ENCODE measurements at regions not wholly inside any gene's neighbourhood (a gene's known extent, or its start where the extent isn't known, plus 50 kb on each side); places are given as distances from the start of the nearest gene placed in this dataset.

- DNase-seq (ENCODE audit: low spot score) = no peak
- H3K4me3 ChIP-seq (ENCODE audit: low read depth in 1 of 3, low read length in 3 of 3) = no peak overlapping the region
- no peak for TF ChIP-seq GABPA (IDR thresholded peaks at IDR 0.05 in 1 of 2, conservative IDR thresholded peaks at IDR 0.05 in 1 of 2)
- TF ChIP-seq FOXA2 (IDR thresholded peaks at IDR 0.05) = no peak
- no peak for TF ChIP-seq NR2F2 (IDR thresholded peaks at IDR 0.05)
- TF ChIP-seq CTCF (IDR thresholded peaks at IDR 0.05; ENCODE audit: low read depth, low read length, missing input control) = no peak
- no peak for TF ChIP-seq SP1 (IDR thresholded peaks at IDR 0.05)
- TF ChIP-seq HNF4G (IDR thresholded peaks at IDR 0.05) = no peak
- no peak for TF ChIP-seq MAX (IDR thresholded peaks at IDR 0.05)
- WGBS = 91% methylated on average over 7 of the region's 7 CpGs
- H3K36me3 ChIP-seq (ENCODE audit: control insufficient read depth in 4 of 4, insufficient read depth in 3 of 4, low read depth in 1 of 4, low read length in 3 of 4) = no peaks in the 10 kb centered on the region
- H3K9ac ChIP-seq (ENCODE audit: low read depth in 1 of 2, low read length in 2 of 2) = no peak overlapping the region
- peaks cover 0 to 3% (median 0%) of the 10 kb centered on the region in 4 donors for H3K27me3 ChIP-seq (ENCODE audit: control insufficient read depth in 4 of 4, insufficient read depth in 4 of 4, low read length in 3 of 4)
- no peak overlapping the region for H3K27ac ChIP-seq (ENCODE audit: low read depth in 1 of 2, low read length in 2 of 2)
- no peaks in the 10 kb centered on the region for H3K4me1 ChIP-seq (ENCODE audit: control insufficient read depth in 4 of 4, insufficient read depth in 4 of 4, low read length in 3 of 4)
- H3K9me3 ChIP-seq (ENCODE audit: control insufficient read depth in 4 of 4, low read length in 3 of 4) = no peaks in the 10 kb centered on the region
These were observed 134.9 kb upstream of the ETS2 start for GRCh38 chr21:38670861-38671260.

GRCh38 chr21:38671773-38672172, 134.0 kb upstream of the ETS2 start:
- Histone ChIP-seq H3K9ac (ENCODE audit: low read depth in 1 of 2, low read length in 2 of 2) (no peak overlapping the region), H3K27ac (ENCODE audit: low read depth in 1 of 2, low read length in 2 of 2) (no peak overlapping the region), H3K4me3 (ENCODE audit: low read depth in 1 of 3, low read length in 3 of 3) (no peak overlapping the region), H3K36me3 (ENCODE audit: control insufficient read depth in 4 of 4, insufficient read depth in 3 of 4, low read depth in 1 of 4, low read length in 3 of 4) (no peaks in the 10 kb centered on the region), H3K4me1 (ENCODE audit: control insufficient read depth in 4 of 4, insufficient read depth in 4 of 4, low read length in 3 of 4) (no peaks in the 10 kb centered on the region), H3K9me3 (ENCODE audit: control insufficient read depth in 4 of 4, low read length in 3 of 4) (no peaks in the 10 kb centered on the region), H3K27me3 (ENCODE audit: control insufficient read depth in 4 of 4, insufficient read depth in 4 of 4, low read length in 3 of 4) (peaks cover 0 to 9% (median 3%) of the 10 kb centered on the region in 4 donors)
- DNase-seq (ENCODE audit: low spot score) = no peak
- 76% methylated on average over 6 of the region's 6 CpGs for WGBS
- TF ChIP-seq YY1 (IDR thresholded peaks at IDR 0.05) (no peak), ATF3 (IDR thresholded peaks at IDR 0.05) (no peak), HNF4A (conservative IDR thresholded peaks at IDR 0.05) (no peak), HNF4G (IDR thresholded peaks at IDR 0.05) (no peak), CTCF (IDR thresholded peaks at IDR 0.05; ENCODE audit: low read depth, low read length, missing input control) (no peak), GABPA (IDR thresholded peaks at IDR 0.05 in 1 of 2, conservative IDR thresholded peaks at IDR 0.05 in 1 of 2) (no peak), RAD21 (IDR thresholded peaks at IDR 0.05) (no peak), MAX (IDR thresholded peaks at IDR 0.05) (no peak), JUND (IDR thresholded peaks at IDR 0.05) (no peak), FOXA1 (IDR thresholded peaks at IDR 0.05) (no peak), TAF1 (conservative IDR thresholded peaks at IDR 0.05) (no peak), SP1 (IDR thresholded peaks at IDR 0.05) (no peak)

Data from liver (tissue), 8 donors.